ENCODE measurements at regions not wholly inside any gene's neighbourhood (a gene's known extent, or its start where the extent isn't known, plus 50 kb on each side); places are given as distances from the start of the nearest gene placed in this dataset.

- Mint-ChIP-seq H3K36me3 (no peaks in the 10 kb centered on the region), H3K27ac (no peak overlapping the region), H3K27me3 (ENCODE audit: low read depth in 3 of 3) (peaks cover 2 to 7% (median 5%) of the 10 kb centered on the region in 3 donors), H3K9me3 (peaks cover 0 to 5% (median 0%) of the 10 kb centered on the region in 7 donors), H3K4me1 (no peaks in the 10 kb centered on the region), H3K4me3 (no peak overlapping the region)
- DNase-seq: no peak
- no peaks in the 10 kb centered on the region for H4K20me1 ChIP-seq (ENCODE audit: insufficient read depth, low read length)
- no peak overlapping the region for H2AFZ ChIP-seq (ENCODE audit: insufficient read depth, low read depth, low read length, poor library complexity, severe bottlenecking)
- no peak overlapping the region for H3K27ac ChIP-seq (ENCODE audit: low read depth in 1 of 2, low read length in 2 of 2)
- H3K36me3 ChIP-seq (replicated peaks in 1 of 2; ENCODE audit: control insufficient read depth in 1 of 2, insufficient read depth in 2 of 2, low read length in 2 of 2): no peaks in the 10 kb centered on the region
- intact Hi-C loops (cut with micrococcal nuclease): no loop called here
- H3K9ac ChIP-seq (ENCODE audit: insufficient read depth, low read length, poor library complexity, severe bottlenecking): no peak overlapping the region
- H3K4me3 ChIP-seq (replicated peaks in 1 of 3; ENCODE audit: low read depth in 2 of 3, low read length in 3 of 3): no peak overlapping the region
- H3K27me3 ChIP-seq (ENCODE audit: control insufficient read depth in 2 of 2, insufficient read depth in 2 of 2, low read length in 2 of 2): no peaks in the 10 kb centered on the region
- TF ChIP-seq, protein P1, sequence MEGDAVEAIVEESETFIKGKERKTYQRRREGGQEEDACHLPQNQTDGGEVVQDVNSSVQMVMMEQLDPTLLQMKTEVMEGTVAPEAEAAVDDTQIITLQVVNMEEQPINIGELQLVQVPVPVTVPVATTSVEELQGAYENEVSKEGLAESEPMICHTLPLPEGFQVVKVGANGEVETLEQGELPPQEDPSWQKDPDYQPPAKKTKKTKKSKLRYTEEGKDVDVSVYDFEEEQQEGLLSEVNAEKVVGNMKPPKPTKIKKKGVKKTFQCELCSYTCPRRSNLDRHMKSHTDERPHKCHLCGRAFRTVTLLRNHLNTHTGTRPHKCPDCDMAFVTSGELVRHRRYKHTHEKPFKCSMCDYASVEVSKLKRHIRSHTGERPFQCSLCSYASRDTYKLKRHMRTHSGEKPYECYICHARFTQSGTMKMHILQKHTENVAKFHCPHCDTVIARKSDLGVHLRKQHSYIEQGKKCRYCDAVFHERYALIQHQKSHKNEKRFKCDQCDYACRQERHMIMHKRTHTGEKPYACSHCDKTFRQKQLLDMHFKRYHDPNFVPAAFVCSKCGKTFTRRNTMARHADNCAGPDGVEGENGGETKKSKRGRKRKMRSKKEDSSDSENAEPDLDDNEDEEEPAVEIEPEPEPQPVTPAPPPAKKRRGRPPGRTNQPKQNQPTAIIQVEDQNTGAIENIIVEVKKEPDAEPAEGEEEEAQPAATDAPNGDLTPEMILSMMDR (IDR thresholded peaks at IDR 0.05): no peak
- no peaks in the 10 kb centered on the region for H3K4me1 ChIP-seq (ENCODE audit: control insufficient read depth in 1 of 2, insufficient read depth in 2 of 2, low read length in 2 of 2)
- no peaks in the 10 kb centered on the region for H3K79me2 ChIP-seq (ENCODE audit: insufficient read depth, low read length)
- H3K9me3 ChIP-seq (replicated peaks in 1 of 2; ENCODE audit: control insufficient read depth in 1 of 2, insufficient read depth in 1 of 2, low read length in 2 of 2): no peaks in the 10 kb centered on the region
- WGBS (ENCODE audit: insufficient coverage): 92% methylated on average over 2 of the region's 3 CpGs
- no peak overlapping the region for H3K4me2 ChIP-seq (replicated peaks; ENCODE audit: extremely low read depth, low read length, poor library complexity, severe bottlenecking)
These were observed 371.6 kb upstream of the USP24 start for GRCh38 chr1:55586771-55587170.

- TF ChIP-seq, protein P1 (IDR thresholded peaks at IDR 0.05): no peak
- DNase-seq: no peak
- Mint-ChIP-seq H3K9me3 (peaks cover 0 to 5% (median 0%) of the 10 kb centered on the region in 7 donors), H3K36me3 (no peaks in the 10 kb centered on the region), H3K27ac (no peak overlapping the region), H3K4me1 (no peaks in the 10 kb centered on the region), H3K4me3 (no peak overlapping the region), H3K27me3 (ENCODE audit: low read depth in 3 of 3) (peaks cover 2 to 7% (median 5%) of the 10 kb centered on the region in 3 donors)
- 100% methylated on average over 1 of the region's 3 CpGs for WGBS (ENCODE audit: insufficient coverage)
- Histone ChIP-seq H4K20me1 (ENCODE audit: insufficient read depth, low read length) (no peaks in the 10 kb centered on the region), H3K4me2 (replicated peaks; ENCODE audit: extremely low read depth, low read length, poor library complexity, severe bottlenecking) (no peak overlapping the region), H3K79me2 (ENCODE audit: insufficient read depth, low read length) (no peaks in the 10 kb centered on the region), H3K9ac (ENCODE audit: insufficient read depth, low read length, poor library complexity, severe bottlenecking) (no peak overlapping the region), H2AFZ (ENCODE audit: insufficient read depth, low read depth, low read length, poor library complexity, severe bottlenecking) (no peak overlapping the region), H3K4me3 (replicated peaks in 1 of 3; ENCODE audit: low read depth in 2 of 3, low read length in 3 of 3) (no peak overlapping the region), H3K4me1 (ENCODE audit: control insufficient read depth in 1 of 2, insufficient read depth in 2 of 2, low read length in 2 of 2) (no peaks in the 10 kb centered on the region), H3K27me3 (ENCODE audit: control insufficient read depth in 2 of 2, insufficient read depth in 2 of 2, low read length in 2 of 2) (no peaks in the 10 kb centered on the region), H3K36me3 (replicated peaks in 1 of 2; ENCODE audit: control insufficient read depth in 1 of 2, insufficient read depth in 2 of 2, low read length in 2 of 2) (no peaks in the 10 kb centered on the region), H3K27ac (ENCODE audit: low read depth in 1 of 2, low read length in 2 of 2) (no peak overlapping the region), H3K9me3 (replicated peaks in 1 of 2; ENCODE audit: control insufficient read depth in 1 of 2, insufficient read depth in 1 of 2, low read length in 2 of 2) (no peaks in the 10 kb centered on the region)
- intact Hi-C loops (cut with micrococcal nuclease): no loop called here
These were observed 370.2 kb upstream of the USP24 start for GRCh38 chr1:55585402-55585792.

Measured in CD14-positive monocyte (primary cell).